ENCODE measurements at regions not wholly inside any gene's neighbourhood (a gene's known extent, or its start where the extent isn't known, plus 50 kb on each side); places are given as distances from the start of the nearest gene placed in this dataset.

- Histone ChIP-seq H3K9me3 (ENCODE audit: control insufficient read depth, low read depth, low read length) (no peaks in the 10 kb centered on the region), H3K27ac (ENCODE audit: control insufficient read depth, insufficient read depth, low read length) (no peak overlapping the region), H3K79me2 (ENCODE audit: control insufficient read depth, insufficient read depth, low read length) (peaks cover 2% of the 10 kb centered on the region), H3K9me1 (ENCODE audit: control insufficient read depth, extremely low read depth, insufficient read depth, low read length) (no peaks in the 10 kb centered on the region), H3K4me3 (ENCODE audit: control insufficient read depth in 2 of 3, extremely low read depth in 1 of 3, insufficient read depth in 2 of 3, low read depth in 1 of 3, low read length in 3 of 3) (no peak overlapping the region), H3K4me1 (ENCODE audit: control insufficient read depth, extremely low read depth, insufficient read depth, low read length) (peaks cover 17% of the 10 kb centered on the region), H4K20me1 (ENCODE audit: control insufficient read depth, extremely low read depth, insufficient read depth, low read length) (no peaks in the 10 kb centered on the region), H3K27me3 (ENCODE audit: control insufficient read depth, extremely low read depth, insufficient read depth, low read length) (no peaks in the 10 kb centered on the region), H2AFZ (ENCODE audit: control insufficient read depth, low read length) (no peak overlapping the region), H3K36me3 (ENCODE audit: control insufficient read depth in 2 of 2, extremely low read depth in 1 of 2, insufficient read depth in 2 of 2, low read length in 2 of 2) (no peaks in the 10 kb centered on the region), H3K9ac (ENCODE audit: control insufficient read depth, extremely low read depth, insufficient read depth, low read length) (no peak overlapping the region), H3K4me2 (ENCODE audit: control insufficient read depth, extremely low read depth, insufficient read depth, low read depth, low read length) (no peak overlapping the region)
- dilution Hi-C loops (cut with MboI; ENCODE audit: extremely low pct_ligation_motif_present, low sequenced_read_pairs) = no loop called here
- DNase-seq (ENCODE audit: low read depth, low spot score) (no peak), FAIRE-seq (no peak)
- no peak for TF ChIP-seq EZH2 (IDR thresholded peaks at IDR 0.05; ENCODE audit: low read length)
- TF ChIP-seq, protein P1, sequence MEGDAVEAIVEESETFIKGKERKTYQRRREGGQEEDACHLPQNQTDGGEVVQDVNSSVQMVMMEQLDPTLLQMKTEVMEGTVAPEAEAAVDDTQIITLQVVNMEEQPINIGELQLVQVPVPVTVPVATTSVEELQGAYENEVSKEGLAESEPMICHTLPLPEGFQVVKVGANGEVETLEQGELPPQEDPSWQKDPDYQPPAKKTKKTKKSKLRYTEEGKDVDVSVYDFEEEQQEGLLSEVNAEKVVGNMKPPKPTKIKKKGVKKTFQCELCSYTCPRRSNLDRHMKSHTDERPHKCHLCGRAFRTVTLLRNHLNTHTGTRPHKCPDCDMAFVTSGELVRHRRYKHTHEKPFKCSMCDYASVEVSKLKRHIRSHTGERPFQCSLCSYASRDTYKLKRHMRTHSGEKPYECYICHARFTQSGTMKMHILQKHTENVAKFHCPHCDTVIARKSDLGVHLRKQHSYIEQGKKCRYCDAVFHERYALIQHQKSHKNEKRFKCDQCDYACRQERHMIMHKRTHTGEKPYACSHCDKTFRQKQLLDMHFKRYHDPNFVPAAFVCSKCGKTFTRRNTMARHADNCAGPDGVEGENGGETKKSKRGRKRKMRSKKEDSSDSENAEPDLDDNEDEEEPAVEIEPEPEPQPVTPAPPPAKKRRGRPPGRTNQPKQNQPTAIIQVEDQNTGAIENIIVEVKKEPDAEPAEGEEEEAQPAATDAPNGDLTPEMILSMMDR (optimal IDR thresholded peaks at IDR 0.05 in 1 of 3, IDR thresholded peaks at IDR 0.05 in 1 of 3, conservative IDR thresholded peaks at IDR 0.05 in 1 of 3; ENCODE audit: extremely low read depth in 1 of 3, insufficient read depth in 2 of 3, low read length in 3 of 3) = no peak
Measured at GRCh38 chr6:56770011-56770520, 127.4 kb upstream of the DST start.

- Histone ChIP-seq H3K27me3 (ENCODE audit: control insufficient read depth, extremely low read depth, insufficient read depth, low read length) (no peaks in the 10 kb centered on the region), H3K9me1 (ENCODE audit: control insufficient read depth, extremely low read depth, insufficient read depth, low read length) (no peaks in the 10 kb centered on the region), H3K4me3 (ENCODE audit: control insufficient read depth in 2 of 3, extremely low read depth in 1 of 3, insufficient read depth in 2 of 3, low read depth in 1 of 3, low read length in 3 of 3) (no peak overlapping the region), H2AFZ (ENCODE audit: control insufficient read depth, low read length) (no peak overlapping the region), H3K4me2 (ENCODE audit: control insufficient read depth, extremely low read depth, insufficient read depth, low read depth, low read length) (no peak overlapping the region), H3K79me2 (ENCODE audit: control insufficient read depth, insufficient read depth, low read length) (peaks cover 2% of the 10 kb centered on the region), H3K36me3 (ENCODE audit: control insufficient read depth in 2 of 2, extremely low read depth in 1 of 2, insufficient read depth in 2 of 2, low read length in 2 of 2) (no peaks in the 10 kb centered on the region), H3K9ac (ENCODE audit: control insufficient read depth, extremely low read depth, insufficient read depth, low read length) (no peak overlapping the region), H4K20me1 (ENCODE audit: control insufficient read depth, extremely low read depth, insufficient read depth, low read length) (no peaks in the 10 kb centered on the region), H3K27ac (ENCODE audit: control insufficient read depth, insufficient read depth, low read length) (no peak overlapping the region), H3K9me3 (ENCODE audit: control insufficient read depth, low read depth, low read length) (no peaks in the 10 kb centered on the region), H3K4me1 (ENCODE audit: control insufficient read depth, extremely low read depth, insufficient read depth, low read length) (peaks cover 15% of the 10 kb centered on the region)
- dilution Hi-C loops (cut with MboI; ENCODE audit: extremely low pct_ligation_motif_present, low sequenced_read_pairs) = no loop called here
- TF ChIP-seq, protein P1 (optimal IDR thresholded peaks at IDR 0.05 in 1 of 3, IDR thresholded peaks at IDR 0.05 in 1 of 3, conservative IDR thresholded peaks at IDR 0.05 in 1 of 3; ENCODE audit: extremely low read depth in 1 of 3, insufficient read depth in 2 of 3, low read length in 3 of 3) = no peak
- TF ChIP-seq EZH2 (IDR thresholded peaks at IDR 0.05; ENCODE audit: low read length) = no peak
- DNase-seq (ENCODE audit: low read depth, low spot score) (no peak), FAIRE-seq (no peak)
Measured at GRCh38 chr6:56767892-56768531, 125.3 kb upstream of the DST start.
